ENCODE measurements at regions not wholly inside any gene's neighbourhood (a gene's known extent, or its start where the extent isn't known, plus 50 kb on each side); places are given as distances from the start of the nearest gene placed in this dataset.

GRCh38 chr2:19435815-19436214, 77.4 kb upstream of the OSR1 start:
- DNase-seq (ENCODE audit: low spot score), result no peak

GRCh38 chr2:19434413-19434812, 76.0 kb upstream of the OSR1 start:
- no peak for DNase-seq (ENCODE audit: low spot score)

- DNase-seq (ENCODE audit: low spot score), result no peak
Observed at GRCh38 chr2:19426941-19427340, 68.5 kb upstream of the OSR1 start.

- no peak for DNase-seq (ENCODE audit: low spot score)
Observed at GRCh38 chr2:19426144-19426543, 67.7 kb upstream of the OSR1 start.

- no peak for DNase-seq (ENCODE audit: low spot score)
Observed at GRCh38 chr2:19425419-19425818, 67.0 kb upstream of the OSR1 start.

- DNase-seq (ENCODE audit: low spot score), result no peak
Observed at GRCh38 chr2:19419211-19419880, 60.9 kb upstream of the OSR1 start.

- no peak for DNase-seq (ENCODE audit: low spot score)
Observed at GRCh38 chr2:19416784-19417684, 58.6 kb upstream of the OSR1 start.

GRCh38 chr2:19416083-19416482, 57.7 kb upstream of the OSR1 start:
- no peak for DNase-seq (ENCODE audit: low spot score)

GRCh38 chr2:19409046-19409445, 50.6 kb upstream of the OSR1 start:
- no peak for DNase-seq (ENCODE audit: low spot score)

GRCh38 chr2:19408592-19408991, 50.2 kb upstream of the OSR1 start:
- DNase-seq (ENCODE audit: low spot score), result no peak

All from activated CD4-positive, alpha-beta T cell treated with anti-CD3 and anti-CD28 coated beads, Interleukin-2, Interleukin-4, amounts not matched to agents 100 ng/mL and 50 ng/mL, durations not matched to agents 16 hours and 8 hours (primary cell).